Kidney epithelial cell (primary cell): ENCODE measurements at regions not wholly inside any gene's neighbourhood (a gene's known extent, or its start where the extent isn't known, plus 50 kb on each side); places are given as distances from the start of the nearest gene placed in this dataset.

Source experiments
- DNase-seq: peaks from one replicate; pipeline ENCODE4 v3.0.0-alpha.2; 2010; ENCODE audit warnings: low read depth
- H3K27me3 ChIP-seq: 2 replicates; pipeline ENCODE4 v1.6.0; 2011; ENCODE audit warnings: low read length; ENCODE audit not compliant: control insufficient read depth, insufficient read depth
- H3K36me3 ChIP-seq: 2 replicates; pipeline ENCODE4 v1.5.1; 2011; ENCODE audit warnings: low read length; ENCODE audit not compliant: control insufficient read depth, insufficient read depth
- H3K4me3 ChIP-seq: 2 replicates; pipeline ENCODE4 v1.5.1; 2011; ENCODE audit warnings: low read depth, mild to moderate bottlenecking, control low read depth, low read length
- TF ChIP-seq, protein P1 (sequence below): IDR thresholded peaks from 2 replicates; pipeline ENCODE4 v1.5.1; 2011; ENCODE audit warnings: mild to moderate bottlenecking, moderate library complexity, low read length, control low read depth, inconsistent platforms; ENCODE audit not compliant: insufficient read depth, poor library complexity, severe bottlenecking

DNA sequence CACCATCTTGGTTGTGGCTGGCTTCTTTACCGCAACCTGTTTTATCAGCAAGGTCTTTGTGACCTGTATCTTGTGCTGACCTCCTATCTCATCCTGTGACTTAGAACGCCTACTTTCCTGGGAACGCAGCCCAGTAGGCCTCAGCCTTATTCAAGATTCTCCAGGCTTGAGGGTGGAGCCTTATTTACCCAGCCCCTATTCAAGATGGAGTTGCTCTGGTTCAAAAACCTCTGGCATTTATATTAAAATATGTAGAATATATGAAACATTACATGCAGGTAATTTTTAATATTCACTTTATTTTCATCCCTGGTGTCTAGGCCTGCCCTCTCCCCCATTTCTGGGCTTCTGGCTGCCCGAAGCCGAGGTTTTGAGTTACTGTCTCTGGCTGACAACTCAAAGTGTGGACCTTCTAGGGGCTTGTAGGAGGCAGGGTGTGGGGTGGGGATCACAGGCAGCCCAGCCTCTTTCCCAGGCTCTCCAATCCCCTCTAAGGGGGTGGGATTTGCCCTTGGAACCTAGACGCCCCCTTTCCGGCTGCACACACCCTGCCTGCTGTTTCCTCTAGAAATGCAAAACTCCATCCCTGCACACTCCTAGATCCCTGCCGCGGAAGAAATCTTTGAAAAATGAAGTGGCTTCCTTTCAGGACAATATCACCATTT is 152.0 kb downstream of the KCNJ12 start:
- Histone ChIP-seq H3K36me3 (no peaks in the 10 kb centered on the region), H3K4me3 (no peak overlapping the region), H3K27me3 (no peaks in the 10 kb centered on the region)
- no peak for DNase-seq
- TF ChIP-seq, protein P1, sequence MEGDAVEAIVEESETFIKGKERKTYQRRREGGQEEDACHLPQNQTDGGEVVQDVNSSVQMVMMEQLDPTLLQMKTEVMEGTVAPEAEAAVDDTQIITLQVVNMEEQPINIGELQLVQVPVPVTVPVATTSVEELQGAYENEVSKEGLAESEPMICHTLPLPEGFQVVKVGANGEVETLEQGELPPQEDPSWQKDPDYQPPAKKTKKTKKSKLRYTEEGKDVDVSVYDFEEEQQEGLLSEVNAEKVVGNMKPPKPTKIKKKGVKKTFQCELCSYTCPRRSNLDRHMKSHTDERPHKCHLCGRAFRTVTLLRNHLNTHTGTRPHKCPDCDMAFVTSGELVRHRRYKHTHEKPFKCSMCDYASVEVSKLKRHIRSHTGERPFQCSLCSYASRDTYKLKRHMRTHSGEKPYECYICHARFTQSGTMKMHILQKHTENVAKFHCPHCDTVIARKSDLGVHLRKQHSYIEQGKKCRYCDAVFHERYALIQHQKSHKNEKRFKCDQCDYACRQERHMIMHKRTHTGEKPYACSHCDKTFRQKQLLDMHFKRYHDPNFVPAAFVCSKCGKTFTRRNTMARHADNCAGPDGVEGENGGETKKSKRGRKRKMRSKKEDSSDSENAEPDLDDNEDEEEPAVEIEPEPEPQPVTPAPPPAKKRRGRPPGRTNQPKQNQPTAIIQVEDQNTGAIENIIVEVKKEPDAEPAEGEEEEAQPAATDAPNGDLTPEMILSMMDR = no peak

DNA sequence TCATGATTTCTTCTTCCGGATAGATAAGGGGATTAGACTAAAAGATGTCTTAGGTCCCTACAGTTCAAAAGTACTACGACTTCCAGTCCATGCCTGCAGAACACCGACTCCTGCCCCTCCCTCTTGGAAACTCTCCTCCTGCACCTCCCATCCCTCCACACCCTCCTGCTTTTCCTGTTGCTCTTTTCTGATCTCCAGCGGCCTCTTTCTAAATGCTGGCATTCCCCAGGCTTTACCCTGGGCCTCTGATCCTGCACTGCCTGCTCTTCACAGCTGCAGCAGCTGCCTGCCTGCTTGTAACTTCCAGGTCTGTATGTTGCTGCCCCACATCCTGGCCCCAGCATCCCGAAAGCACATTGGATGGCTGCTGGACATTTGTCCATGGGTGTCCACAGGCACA is 154.2 kb downstream of the KCNJ12 start:
- Histone ChIP-seq H3K27me3 (no peaks in the 10 kb centered on the region), H3K4me3 (no peak overlapping the region), H3K36me3 (no peaks in the 10 kb centered on the region)
- no peak for DNase-seq
- TF ChIP-seq, protein P1 = no peak

DNA sequence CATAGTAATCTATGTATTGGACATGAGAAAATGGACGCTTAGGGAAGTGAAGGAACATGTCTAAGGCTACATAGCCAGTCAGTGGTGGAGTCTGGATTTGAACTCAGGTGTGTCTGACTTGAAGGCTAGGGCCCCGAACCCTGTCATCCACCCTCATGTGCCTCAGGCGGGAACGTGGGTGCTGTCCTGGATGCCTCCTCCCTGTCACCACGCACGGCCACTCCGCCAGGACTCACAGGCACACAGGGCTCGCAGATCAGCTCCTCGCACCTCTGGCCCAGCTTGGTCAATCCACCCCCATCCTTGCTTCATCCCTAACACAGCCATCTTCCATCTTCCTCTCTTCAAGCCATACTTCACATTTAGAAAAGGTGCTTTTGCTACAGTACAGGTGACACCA is 154.7 kb downstream of the KCNJ12 start:
- Histone ChIP-seq H3K4me3 (no peak overlapping the region), H3K36me3 (no peaks in the 10 kb centered on the region), H3K27me3 (no peaks in the 10 kb centered on the region)
- no peak for DNase-seq
- TF ChIP-seq, protein P1 = no peak

DNA sequence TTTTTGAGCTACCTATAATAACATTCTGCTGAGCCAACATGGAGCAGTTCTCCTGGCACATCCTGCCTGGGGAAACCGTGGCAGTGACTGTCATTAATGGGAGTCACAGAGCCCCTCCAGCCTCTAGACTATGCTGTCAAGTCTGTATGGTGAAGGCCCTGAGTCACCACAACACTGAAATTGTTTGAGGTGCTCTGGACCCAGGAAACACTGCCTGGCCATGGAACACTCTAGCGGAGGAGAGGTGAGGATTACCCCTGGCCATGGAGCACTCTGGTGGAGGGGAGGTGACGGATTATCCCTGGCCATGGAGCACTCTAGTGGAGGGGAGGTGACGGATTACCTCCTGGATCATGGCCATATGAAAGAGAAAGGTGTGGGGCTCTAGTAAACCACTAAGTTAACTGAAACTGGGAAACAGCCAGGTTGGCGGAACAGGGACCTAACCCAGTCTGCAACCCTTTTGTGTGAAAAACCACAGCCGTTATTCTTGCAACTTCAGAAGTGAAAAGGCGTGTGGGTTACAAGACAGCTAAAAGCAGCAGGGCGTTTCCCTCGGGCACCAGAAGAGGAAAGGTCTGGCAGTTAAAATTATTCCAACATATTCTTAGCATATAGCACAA is 156.7 kb downstream of the KCNJ12 start:
- Histone ChIP-seq H3K27me3 (no peaks in the 10 kb centered on the region), H3K36me3 (no peaks in the 10 kb centered on the region), H3K4me3 (no peak overlapping the region)
- TF ChIP-seq, protein P1 = no peak
- no peak for DNase-seq

DNA sequence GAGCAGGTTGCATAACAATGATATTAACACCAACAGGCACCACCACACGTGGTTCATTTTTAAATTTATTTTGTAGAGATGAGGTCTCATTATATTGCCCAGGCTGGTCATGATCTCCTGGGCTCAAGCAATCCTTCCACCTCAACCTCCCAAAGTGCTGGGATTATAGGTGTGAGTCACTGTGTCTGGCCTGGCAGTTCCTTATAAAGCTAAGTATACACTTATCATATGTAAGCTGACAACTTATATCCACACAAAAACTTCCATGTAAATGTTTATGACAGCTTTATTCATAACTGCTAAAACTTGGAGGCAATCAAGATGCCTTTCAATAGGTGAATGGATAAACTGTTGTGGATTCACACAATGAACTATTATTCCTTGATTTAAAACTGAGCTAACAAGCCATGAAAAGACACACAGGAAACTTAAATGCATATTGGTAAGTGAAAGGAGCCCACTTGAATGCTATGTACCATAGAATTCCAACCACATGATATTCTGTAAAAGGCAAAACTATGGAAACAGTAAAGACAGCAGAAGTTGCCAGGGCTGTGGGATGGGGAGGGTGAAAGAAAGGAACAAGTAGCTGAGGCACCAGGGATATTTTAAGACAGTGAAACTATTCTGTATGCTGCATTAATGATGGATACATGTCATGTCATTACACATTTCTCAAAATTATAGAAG is 156.5 kb upstream of the KCNJ18 start:
- no peaks in the 10 kb centered on the region for H3K36me3 ChIP-seq
- no peak overlapping the region for H3K4me3 ChIP-seq
- no peak for DNase-seq
- TF ChIP-seq, protein P1 = no peak
- H3K27me3 ChIP-seq = no peaks in the 10 kb centered on the region
